Activated CD4-positive, alpha-beta T cell treated with anti-CD3 and anti-CD28 coated beads for 48 hours (primary cell): ENCODE measurements at regions not wholly inside any gene's neighbourhood (a gene's known extent, or its start where the extent isn't known, plus 50 kb on each side); places are given as distances from the start of the nearest gene placed in this dataset.
"Not testable (repeated sequence)": the region's sequence is repeated elsewhere in the genome, so short reads cannot be mapped to it uniquely, and the experiment has no call there.

Experiments
- DNase-seq: peaks from one replicate; pipeline ENCODE4 v3.0.0-alpha.2; 2020

DNA sequence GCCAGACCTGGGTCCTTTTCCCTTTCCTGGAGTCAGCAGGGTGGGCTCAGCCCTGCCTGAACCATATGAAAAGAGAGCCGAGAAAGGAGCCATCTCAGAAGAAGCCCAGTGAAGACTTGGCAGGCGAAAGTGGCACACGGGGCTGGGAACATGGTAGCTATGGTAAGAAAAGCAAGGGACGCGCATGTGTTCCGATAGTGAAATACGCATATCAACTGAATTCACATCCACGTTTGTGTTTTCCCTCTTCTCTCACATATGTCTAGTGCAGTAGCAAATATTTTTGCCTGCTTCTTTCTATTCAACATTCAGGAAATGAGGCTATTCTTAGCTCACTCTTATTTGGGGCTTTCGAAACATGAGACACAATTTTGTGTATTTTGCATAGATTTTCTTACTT, 54.1 kb upstream of the PEG3 start:
- no peak for DNase-seq

DNA sequence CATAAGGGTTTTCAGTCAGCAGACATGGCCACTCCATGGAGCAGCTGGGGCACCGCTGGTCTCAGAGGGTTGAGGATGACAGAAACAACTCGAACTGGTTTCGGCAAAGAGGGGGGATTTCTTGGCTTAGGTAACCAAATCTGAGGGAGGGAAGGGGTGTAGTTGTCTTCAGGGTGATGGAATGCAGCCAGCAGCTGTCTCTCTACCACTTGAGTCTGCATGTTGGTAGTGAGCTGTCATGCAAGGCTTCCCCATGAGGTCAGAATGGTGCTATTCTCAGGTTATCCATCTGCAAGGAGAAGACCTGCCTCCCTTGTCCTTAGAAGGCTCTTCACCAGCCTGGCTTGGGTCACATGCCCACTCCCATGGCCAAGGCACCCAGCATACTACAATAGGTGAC, 55.6 kb upstream of the PEG3 start:
- no peak for DNase-seq

DNA sequence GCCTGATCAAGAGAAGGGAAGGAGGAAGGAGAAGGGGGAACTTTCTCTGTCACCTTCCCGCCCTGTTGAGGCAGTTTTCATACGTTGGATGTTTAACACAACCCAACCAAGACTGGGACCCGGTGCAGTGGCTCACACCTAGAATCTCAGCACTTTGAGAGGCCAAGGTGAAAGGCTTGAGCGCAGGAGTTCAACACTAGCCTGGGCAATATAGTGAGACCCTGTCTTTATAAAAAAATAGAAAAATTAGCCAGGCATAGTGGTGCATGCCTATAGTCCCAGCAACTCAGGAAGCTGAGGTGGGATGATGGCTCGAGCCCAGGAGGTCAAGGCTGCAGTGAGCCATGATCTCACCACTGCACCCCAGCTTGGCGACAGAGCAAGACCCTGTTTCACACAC, 59.4 kb upstream of the PEG3 start:
- no peak for DNase-seq

DNA sequence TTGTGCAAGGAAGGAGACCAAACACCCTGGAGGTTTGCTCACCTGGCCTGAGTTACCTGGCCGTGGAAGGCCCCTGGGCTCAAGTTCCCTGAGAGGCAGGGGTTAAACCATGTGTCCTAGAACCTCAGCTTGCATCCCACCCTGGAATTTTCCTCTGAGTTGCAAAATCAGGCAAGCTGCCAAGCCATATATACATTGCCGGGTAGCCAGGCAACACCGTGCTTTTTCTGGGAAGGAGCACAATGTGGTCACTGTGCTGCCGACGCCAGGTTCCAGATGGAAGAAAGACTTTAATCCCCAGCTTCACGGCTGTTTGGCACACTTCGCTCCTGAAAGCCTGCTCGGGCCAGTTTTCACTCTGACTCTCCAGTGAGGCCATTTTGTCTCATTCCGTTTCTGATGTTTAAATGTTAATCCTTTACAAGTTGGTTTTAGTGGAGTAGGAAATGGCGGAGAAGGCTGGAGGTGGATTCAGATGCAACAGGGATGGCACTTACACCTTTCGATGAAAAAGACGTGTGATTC, 60.1 kb upstream of the PEG3 start:
- no peak for DNase-seq

DNA sequence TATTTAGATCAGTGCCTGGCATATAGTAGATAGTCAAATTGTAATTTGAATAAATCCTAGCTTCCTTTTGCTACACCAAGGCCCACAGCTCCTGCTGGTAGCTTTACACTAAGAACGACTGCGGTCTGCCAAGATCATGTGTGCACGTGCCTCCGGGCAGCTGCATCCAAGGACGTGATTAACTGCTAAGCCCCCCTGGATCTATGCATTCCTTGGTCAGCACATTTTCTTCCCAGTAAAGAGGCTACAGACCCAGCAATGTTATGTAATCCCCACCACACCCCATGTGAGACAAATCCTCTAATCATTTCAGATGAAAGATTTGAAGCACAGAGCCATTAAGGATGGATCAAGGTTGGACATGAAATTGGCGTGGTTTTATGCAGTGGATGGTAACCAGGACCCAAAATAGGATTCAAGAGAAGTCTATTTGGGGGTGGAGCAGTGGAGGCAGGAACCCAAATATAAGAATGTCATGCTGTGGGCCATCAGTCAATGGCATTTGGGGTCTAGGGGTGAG, 65.2 kb upstream of the PEG3 start:
- DNase-seq, result no peak

DNA sequence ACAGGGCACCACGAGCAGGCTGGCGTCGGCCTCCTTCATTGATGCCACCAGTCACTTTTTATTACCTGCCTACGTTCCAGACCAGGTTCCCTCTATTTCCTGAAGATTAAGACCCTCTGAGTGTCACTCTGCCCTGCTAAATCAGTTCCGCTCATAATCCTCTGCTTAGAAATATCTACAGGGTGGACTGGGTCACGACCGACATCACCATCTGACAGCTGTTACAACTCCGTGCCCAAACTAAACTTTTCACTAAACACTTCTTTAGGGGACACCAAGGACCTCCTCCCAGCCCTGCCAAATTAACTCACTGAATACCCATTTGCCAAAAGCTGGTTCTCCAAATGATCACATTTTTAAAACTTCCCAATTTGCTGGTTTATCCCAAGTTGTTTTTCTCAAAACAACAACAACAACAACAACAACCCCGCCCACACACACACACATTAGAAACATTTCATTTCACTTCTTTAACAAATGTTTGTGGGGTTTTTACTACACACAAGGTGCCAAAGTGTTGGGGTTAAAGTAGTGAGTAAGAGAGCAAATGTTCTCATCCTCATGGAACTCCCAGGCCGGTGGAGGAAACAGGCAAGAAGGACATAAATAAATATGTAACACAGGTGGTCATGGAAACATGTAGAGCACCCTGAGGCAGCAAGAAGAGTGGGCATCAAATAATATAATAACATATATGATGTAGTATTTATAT, 72.0 kb upstream of the PEG3 start:
- no peak for DNase-seq

DNA sequence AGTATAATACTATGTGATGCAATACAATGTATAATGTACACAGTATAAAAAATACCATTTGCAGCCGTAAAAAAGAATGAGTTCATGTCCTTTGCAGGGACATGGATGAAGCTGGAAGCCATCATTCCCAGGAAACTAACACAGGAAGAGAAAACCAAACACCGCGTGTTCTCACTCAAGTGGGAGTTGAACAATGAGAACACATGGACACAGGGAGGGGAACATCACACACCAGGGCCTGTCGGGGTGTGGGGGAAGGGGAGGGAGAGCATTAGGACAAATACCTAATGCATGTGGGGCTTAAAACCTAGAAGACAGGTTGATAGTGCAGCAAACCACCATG, 72.6 kb upstream of the PEG3 start:
- DNase-seq, result not testable (repeated sequence)

DNA sequence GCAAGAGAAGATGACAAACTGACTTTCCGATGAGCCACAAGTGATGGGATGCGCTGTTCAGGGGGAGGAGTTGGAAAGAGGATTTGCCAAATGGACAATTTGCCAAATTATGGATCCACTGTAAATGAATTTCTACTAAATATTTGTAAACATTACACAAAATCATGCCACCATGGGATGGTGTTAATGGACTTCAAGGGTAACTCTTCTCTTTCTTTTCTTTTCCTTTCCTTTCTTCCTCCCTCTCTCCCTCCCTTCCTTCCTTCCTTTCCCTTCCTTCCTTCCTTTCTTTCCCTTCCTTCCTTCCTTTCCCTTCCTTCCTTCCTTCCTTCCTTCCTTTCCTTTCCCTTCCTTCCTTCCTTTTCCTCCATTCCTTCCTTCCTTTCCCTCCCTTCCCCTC, 76.0 kb upstream of the PEG3 start:
- no peak for DNase-seq

DNA sequence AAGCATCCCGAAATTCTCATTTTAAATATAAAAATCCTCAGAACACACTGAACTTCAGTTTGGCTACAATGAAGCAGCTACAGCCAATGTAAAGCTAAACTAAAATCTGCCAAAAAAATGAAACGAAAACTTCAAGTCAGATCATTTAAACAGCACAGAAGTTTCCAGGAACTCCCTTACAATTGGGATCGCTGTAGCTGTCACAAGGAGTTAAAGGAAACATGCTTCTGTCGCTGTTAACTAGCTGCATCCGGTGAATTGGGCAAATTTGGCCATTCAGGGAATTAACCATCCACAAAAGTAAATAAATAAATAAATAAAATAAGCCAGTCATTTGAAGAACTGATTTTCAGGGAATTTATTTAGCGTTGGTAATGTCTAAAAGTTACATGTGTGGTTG, 77.0 kb upstream of the PEG3 start:
- DNase-seq, result no peak

DNA sequence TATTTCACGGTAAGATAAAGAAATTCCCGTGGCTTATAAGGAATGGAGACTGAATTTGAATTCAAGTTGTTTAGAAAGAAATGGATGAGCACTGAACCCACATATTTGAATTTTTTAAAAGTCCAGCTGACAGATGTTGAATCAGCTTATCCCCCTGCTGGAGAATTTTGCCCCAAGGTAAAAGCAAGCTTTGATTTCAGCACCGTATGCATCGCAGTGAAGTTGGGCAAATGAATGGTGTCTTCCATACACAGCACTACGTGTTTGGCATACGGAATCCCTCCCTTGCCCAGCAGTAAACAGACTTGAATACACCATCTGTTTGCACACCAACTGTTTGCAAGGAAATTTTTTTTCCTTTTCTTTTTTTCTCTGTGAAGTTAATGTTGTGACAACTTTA, 77.5 kb upstream of the PEG3 start:
- no peak for DNase-seq

DNA sequence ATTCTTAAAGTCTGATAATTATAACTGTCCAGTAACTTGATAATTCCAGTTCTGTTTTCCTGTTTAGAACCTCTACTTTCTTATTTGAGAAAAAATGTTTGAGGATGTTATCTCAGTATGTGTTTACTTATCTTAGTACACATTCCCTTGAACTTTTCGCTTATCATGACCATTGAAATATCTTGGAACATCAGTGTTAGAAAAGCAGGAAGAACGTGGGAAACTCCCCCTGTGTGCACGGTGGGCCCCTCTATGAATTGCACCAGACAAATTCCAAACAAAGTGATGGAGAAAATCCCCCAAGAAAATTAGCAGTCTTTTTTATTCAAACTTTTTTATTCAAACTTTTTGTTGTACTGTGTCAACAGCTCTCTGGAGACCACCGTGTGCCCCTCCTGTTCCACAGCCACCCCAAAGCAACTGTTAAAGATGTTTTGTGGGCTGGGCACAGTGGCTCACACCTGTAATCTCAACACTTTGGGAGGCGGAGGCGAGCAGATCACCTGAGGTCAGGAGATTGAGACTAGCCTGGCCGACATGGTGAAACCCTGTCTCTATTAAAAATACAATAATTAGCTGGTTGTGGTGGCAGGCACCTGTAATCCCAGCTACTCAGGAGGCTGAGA, 78.3 kb upstream of the PEG3 start:
- no peak for DNase-seq

DNA sequence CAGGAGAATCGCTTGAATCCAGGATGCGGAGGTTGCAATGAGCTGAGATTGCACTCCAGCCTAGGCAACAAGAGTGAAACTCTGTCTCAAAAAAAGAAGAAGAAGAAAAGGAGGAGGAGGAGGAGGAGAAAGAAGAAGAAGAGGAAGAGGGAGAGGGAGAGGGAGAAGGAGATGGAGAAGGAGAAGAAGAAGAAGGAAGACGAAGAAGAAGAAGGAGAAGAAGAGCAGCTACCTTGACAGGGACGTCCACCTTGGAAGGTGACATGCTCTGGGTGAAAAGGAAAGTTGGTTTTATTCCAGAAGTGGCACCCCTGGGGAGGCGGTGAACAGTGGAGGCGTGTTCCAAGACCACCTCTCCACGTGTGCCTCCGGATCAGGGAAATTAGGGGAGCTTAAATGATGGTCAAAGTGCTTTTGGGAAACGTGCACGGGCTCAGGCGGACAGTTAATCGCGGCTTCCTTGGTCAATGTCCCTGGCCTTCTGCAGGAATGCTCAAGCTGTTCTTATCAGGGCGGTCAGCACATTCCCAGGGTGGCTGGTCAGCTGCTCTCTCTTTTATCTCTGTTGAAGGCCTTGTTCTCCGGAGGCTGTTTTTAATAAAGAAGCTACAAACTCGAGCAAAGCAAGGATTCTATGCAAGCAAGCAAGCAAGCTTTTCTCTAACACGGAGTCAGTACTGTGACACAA, 78.9 kb upstream of the PEG3 start:
- DNase-seq, result no peak

DNA sequence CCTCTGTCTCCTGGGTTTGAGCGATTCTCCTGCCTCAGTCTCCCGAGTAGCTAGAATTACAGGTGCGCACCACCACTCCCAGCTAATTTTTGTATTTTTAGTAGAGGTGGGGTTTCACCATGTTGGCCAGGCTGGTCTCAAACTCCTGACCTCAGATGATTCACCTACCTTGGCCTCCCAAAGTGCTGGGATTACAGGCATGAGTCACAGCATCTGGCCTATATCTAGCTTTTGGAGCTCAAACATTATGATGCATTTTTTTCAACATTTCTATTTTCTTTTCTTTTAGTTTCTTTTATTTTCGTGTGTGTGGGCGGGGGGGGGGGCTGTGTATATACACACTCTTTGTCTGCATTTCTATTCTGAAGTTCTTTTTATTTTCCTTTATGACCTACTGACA, 85.6 kb upstream of the PEG3 start:
- DNase-seq, result not testable (repeated sequence)

DNA sequence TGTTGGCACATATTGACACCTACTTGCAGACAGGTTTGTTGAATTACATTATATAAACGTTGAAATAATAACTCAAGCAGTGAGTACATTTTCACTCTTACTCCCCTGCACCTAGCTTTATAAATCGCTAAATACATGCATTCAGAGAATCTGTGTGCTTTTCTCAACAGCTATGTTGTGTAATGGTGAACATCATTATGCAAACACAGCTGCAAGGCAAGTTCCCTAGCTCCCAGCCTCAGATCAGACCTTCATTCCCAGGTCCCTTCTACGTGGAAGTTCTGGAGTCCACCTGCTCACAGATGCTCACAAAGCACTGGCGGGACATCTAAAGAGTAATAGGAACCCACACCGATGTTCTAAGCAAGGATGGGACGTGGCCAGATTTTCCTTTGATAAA, 86.8 kb upstream of the PEG3 start:
- DNase-seq, result no peak

DNA sequence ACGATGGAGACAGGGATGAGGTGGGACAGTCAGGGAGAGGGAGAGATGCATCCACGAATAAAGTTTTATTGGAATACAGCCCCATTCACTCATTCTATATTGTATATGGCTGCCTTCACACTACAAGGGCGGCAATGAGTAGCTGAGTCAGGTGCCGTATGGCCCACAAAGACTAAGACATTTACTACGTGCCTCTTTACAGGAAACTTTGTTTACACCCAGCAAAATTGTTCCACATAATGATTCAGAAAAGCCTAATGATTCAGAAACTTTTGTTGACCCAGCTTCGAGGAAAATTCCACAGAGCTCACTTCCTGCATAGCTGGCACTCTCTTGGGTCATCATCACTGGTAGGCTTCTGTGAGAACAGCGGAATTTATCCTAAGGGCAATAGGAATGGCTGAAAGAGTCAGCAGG, 87.3 kb upstream of the PEG3 start:
- DNase-seq, result no peak

DNA sequence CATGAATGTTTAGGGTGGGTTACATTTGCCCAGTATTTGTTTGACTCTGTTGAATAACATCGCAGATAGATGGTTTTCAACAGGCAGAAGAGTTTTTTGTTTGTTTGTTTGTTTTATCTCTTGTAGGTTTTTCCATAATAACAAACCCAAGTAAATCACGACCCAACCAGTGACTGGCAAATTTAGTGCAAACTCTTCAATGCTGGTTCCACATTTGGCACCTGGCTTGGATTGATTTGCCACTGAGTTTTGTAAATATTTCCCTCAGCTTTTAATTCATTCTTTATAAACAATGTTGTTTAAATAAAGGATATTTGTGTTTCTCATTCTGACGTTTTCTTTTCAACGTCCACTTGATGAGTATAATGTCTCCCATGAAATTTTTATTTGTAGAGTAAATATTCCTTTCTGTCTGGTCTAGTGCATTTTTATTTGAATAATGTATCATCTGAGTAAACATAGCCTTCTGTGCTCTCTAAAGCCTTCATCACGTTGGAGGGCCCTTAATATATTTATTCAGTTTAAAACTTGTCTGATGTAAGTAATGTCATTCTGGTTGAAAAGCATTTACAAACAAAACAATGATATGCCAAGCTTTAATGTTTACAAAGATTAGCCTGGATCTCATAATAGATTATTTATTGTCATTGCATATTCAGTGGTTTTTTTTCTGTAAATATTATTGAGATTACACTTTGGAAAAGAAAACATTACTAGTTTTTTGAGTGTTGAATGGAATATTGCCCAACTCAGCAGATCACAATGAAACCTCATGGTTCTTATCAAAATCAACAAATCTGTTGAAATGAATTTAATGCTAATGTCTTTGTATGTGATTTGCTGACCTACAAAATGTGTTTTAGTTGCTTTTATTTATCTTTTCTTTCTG, 90.4 kb upstream of the PEG3 start:
- no peak for DNase-seq

DNA sequence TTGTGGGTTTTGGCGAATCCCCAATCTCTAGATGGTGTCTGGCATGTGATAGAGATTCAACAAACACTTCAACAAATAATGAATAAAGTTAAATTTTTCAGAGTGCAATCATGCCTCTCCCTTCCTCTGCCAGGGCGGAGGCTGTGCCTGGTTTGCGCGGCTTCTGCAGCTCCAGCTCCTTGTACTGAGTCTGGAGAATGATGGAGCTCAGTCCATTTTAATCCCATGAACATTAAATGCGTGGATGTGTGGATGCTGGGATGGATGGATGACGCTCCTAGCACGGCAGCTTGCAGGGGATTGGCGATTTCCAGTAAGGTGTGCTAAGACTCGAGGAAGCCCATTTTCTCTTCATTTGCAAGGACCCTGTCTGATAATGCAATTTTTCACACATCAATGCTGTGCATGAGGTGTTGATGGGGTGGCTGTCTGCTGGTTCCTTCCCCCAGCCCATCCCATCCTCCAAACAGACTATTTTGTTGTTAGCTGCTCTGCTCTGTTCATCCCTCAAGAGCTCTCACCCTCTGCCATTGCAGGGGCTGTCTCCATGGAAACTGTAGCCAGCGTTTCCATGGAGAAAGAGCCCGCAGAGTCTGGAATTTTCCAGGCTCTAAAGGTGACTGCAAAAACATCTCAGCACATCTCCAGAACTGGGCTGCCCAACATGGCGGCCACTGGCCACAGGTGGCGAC, 92.6 kb upstream of the PEG3 start:
- DNase-seq, result no peak

DNA sequence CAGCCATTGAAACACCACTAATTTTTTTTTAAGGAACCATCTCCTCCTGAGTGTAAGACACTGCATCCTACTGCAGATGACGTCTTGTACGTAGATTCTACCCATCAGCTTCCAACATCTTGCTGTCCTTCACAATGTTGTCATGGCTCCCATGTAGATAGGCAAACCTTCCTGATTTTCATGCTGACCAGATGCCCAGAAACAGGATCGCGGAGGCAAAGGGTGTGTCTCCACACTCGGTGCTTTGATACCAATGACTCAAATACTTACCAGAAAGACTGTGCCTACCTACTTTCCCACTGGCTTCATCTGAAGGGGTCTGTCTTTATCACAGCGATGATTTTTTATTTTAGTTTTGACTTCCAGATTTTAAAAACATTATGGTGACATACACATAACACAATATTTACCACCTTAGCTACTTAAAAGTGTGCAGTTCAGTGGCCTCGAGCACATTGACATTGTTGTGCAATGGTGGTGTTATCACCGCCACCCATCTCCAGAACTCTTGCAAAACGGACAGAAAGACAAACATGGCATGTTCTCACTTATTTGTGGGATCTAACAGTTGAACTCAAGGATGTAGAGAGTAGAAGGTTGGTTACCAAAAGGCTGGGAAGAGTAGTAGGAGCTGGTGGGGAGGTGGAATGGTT, 94.0 kb upstream of the PEG3 start:
- DNase-seq, result no peak

DNA sequence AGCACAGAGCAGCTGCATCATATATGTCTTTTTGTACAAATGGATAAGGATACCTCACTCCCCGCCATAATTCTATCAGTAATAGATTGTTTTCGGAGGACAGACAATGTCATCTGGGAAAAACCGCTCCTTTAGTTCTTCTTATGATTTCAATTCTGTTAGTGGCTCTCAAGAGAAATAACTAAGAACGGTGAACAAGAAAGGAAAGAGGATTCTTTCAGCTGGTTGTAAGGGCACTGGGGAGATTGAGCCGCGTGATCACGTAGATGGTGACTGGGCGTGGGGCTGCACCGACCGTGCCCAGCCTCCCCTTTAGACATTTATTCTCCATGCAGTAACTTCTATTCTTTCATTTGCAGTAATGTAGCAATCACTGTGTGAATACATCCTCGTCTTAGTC, 99.4 kb upstream of the PEG3 start:
- DNase-seq, result no peak

DNA sequence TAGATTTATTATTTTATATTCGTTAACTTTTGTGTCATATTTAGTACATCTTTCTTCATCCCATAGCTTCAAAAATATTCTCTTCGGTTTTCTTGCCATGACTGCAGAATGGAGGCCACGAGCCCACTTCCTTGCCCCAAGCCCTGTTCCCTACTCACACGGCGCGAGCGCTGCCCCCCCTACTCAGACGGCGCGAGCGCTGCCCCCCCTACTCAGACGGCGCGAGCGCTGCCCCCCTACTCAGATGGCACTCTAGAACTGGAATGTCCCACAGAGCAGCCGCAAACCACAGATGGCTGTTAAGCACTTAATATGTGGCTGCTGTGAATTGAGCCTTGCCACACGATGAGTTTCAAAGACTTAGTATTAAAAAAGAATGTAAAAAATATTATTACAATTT, 102.2 kb upstream of the PEG3 start:
- DNase-seq, result no peak

DNA sequence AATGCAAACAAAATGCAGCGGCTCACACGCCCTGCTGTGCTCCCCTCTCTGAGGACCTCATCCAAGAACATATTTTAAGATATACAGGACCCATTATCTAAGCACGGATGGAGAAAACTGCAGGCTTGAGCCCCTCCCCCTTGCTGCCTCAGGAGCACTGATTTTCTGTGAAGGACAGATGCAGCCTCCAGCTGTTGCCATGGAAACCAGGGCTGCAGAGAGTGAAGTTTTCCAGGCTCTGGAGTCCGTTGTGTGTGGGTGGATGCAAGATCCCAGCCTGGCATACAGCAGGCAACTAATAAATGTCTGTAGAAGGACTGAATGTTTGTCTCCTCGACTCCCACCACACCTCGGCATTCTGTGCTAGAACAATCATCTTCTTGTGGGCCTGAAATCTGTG, 105.6 kb upstream of the PEG3 start:
- DNase-seq, result no peak

DNA sequence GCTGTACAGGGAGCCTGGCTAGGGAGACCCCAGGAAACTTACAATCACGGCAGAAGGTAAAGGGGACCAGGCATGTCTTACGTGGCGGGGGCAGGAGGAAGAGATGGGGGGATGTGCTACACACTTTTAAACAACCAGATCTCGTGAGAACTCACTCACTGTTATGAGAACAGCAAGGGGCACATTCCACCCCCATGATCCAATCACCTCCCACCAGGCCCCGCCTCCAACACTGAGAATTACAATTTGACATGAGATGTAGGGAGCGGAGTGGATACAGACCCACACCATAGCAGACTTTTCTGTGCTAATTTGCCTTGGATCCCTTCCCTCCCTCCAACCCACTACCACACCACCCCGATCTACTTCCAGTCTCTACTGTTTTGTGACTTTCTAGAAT, 106.7 kb upstream of the PEG3 start:
- DNase-seq, result no peak
